LNCaP clone FGC (cell line): ENCODE measurements at regions not wholly inside any gene's neighbourhood (a gene's known extent, or its start where the extent isn't known, plus 50 kb on each side); places are given as distances from the start of the nearest gene placed in this dataset.

Experiments used
- DNase-seq: peaks from one replicate; pipeline ENCODE4 v3.0.0-alpha.2; 2011; ENCODE audit warnings: low read depth
- H3K4me3 ChIP-seq: 2 replicates; pipeline ENCODE4 v1.5.1; 2011; ENCODE audit warnings: mild to moderate bottlenecking, low read depth, low read length, control low read depth
- TF ChIP-seq, protein P1 (sequence below): IDR thresholded peaks from 2 replicates; pipeline ENCODE4 v1.5.1; 2012; ENCODE audit warnings: mild to moderate bottlenecking; ENCODE audit not compliant: control insufficient read depth, insufficient read depth; ENCODE audit errors: extremely low read depth

DNA sequence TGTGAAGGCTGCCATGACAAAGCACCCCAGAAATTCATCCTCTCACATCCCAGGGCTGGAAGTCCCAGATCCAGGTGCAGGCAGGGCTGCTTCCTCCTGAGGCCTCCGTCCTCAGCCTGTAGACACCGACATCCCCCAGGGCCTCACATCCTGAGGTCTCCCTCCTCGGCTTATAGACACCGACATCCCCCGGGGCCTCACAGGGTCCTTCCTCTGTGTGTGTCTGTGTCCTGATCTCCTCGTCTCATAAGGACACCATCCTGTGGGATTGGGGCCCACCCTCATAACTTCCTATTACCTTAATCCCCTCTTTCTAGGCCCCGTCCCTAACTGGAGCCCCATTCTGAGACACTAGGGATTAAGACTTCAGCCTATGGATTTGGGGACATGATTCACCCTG lies 92.0 kb upstream of the SNTG2 start:
- no peak for DNase-seq
- H3K4me3 ChIP-seq = no peak overlapping the region
- TF ChIP-seq, protein P1, sequence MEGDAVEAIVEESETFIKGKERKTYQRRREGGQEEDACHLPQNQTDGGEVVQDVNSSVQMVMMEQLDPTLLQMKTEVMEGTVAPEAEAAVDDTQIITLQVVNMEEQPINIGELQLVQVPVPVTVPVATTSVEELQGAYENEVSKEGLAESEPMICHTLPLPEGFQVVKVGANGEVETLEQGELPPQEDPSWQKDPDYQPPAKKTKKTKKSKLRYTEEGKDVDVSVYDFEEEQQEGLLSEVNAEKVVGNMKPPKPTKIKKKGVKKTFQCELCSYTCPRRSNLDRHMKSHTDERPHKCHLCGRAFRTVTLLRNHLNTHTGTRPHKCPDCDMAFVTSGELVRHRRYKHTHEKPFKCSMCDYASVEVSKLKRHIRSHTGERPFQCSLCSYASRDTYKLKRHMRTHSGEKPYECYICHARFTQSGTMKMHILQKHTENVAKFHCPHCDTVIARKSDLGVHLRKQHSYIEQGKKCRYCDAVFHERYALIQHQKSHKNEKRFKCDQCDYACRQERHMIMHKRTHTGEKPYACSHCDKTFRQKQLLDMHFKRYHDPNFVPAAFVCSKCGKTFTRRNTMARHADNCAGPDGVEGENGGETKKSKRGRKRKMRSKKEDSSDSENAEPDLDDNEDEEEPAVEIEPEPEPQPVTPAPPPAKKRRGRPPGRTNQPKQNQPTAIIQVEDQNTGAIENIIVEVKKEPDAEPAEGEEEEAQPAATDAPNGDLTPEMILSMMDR = no peak

DNA sequence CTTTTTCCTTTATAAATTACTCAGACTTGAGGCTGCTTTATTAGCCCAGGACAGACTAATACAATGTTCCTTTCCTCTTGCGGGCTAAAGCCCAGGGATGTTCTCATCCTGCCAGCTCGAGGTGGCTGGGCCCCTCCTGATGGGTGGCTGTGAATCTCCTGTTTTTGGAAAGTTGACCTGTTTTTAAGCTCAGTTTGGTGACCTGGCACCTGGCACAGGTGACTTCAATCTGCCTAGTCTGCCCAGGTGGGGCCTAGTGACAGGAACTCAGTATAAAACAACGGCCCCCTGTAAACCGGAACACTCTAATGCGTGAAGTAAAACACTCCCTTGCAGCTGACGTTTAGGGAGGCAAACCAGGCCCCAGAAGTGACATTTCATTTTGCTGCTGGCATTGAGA lies 92.7 kb upstream of the SNTG2 start:
- no peak overlapping the region for H3K4me3 ChIP-seq
- no peak for DNase-seq
- TF ChIP-seq, protein P1 = no peak

GRCh38 chr2:857081-857480 lies 93.6 kb upstream of the SNTG2 start:
- no peak overlapping the region for H3K4me3 ChIP-seq
- TF ChIP-seq, protein P1 = no peak
- no peak for DNase-seq

DNA sequence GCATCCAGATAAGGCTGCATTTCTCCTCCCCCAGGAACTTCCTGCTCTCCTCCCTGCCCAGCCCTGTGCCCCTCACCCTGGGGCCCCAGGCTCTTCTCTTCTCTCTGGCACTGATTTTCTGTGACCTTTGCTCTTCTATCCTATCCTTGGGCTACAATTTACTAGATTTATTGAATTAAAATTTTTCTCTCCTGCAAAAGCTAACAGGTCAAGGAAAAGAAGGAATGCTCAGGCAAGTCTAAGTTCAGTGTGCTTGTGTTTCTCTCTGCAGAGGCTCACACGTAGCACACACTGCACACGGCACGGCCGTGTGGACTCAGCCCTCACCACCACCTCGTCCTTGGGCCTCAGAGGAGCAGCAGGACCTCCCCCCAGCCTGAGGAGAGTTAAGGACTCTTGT lies 94.2 kb upstream of the SNTG2 start:
- no peak for DNase-seq
- TF ChIP-seq, protein P1 = no peak
- no peak overlapping the region for H3K4me3 ChIP-seq

DNA sequence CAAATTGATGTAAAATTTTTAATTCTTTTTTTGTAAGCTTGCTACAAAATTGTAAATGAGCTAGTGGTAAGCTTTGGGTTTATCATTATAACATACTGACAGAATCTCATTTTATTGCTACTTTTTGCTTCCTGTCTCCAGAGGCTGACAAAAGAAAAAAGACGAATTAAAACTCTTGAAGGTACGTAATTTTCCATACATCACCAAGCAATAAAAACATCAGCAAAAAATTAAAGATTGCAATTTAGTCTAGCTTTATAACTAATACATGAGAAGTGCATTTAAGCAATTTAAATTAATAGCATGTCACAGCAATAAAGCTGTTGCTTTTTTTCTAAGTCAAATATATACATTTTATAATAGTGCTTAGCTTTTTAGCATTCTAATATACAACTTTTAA lies 94.6 kb upstream of the SNTG2 start:
- no peak overlapping the region for H3K4me3 ChIP-seq
- TF ChIP-seq, protein P1 = no peak

GRCh38 chr2:855177-855576 lies 95.5 kb upstream of the SNTG2 start:
- DNase-seq = no peak
- TF ChIP-seq, protein P1 = no peak

More for the DNA sequence above, 94.6 kb upstream of the SNTG2 start:
- DNase-seq = no peak

DNA sequence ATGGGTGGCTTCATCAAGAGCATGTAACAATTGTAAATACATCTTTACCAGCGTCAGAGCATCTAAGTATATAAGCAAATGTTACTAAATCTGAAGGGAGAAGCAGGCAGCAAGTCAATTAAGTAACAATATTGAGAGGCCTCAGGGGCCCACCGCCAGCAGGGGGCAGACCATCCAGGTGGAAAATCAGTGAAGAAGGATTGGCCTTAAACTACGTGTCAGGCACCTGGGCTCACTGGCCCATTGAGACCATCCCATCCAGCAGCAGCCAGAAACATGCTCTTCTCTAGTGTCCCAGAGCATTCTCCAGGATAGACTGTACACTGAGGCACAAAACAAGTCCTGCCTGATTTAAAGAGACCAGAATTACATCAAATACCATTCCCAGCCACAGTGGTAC lies 96.2 kb upstream of the SNTG2 start:
- no peak overlapping the region for H3K4me3 ChIP-seq
- no peak for DNase-seq
- TF ChIP-seq, protein P1 = peak; percentile 74

More at GRCh38 chr2:855177-855576, 95.5 kb upstream of the SNTG2 start:
- no peak overlapping the region for H3K4me3 ChIP-seq
